ENCODE measurements at regions not wholly inside any gene's neighbourhood (a gene's known extent, or its start where the extent isn't known, plus 50 kb on each side); places are given as distances from the start of the nearest gene placed in this dataset.

GRCh38 chr11:116314006-116314405, 458.8 kb downstream of the BUD13 start:
- H3K36me3 Mint-ChIP-seq (ENCODE audit: low read depth) = no peaks in the 10 kb centered on the region
- H3K27me3 Mint-ChIP-seq (ENCODE audit: low read depth) = peaks cover 14% of the 10 kb centered on the region
- no peaks in the 10 kb centered on the region for H3K4me1 Mint-ChIP-seq (ENCODE audit: low read depth)
- no peaks in the 10 kb centered on the region for H3K9me3 Mint-ChIP-seq
- H3K27ac Mint-ChIP-seq = no peak overlapping the region
- H3K4me3 Mint-ChIP-seq = no peak overlapping the region

GRCh38 chr11:116312570-116313391, 460.0 kb downstream of the BUD13 start:
- Mint-ChIP-seq H3K27me3 (ENCODE audit: low read depth) (peaks cover 14% of the 10 kb centered on the region), H3K36me3 (ENCODE audit: low read depth) (no peaks in the 10 kb centered on the region), H3K4me3 (no peak overlapping the region), H3K4me1 (ENCODE audit: low read depth) (no peaks in the 10 kb centered on the region), H3K27ac (no peak overlapping the region), H3K9me3 (no peaks in the 10 kb centered on the region)

GRCh38 chr11:116311206-116311605, 461.6 kb downstream of the BUD13 start:
- Mint-ChIP-seq H3K4me3 (no peak overlapping the region), H3K4me1 (ENCODE audit: low read depth) (no peaks in the 10 kb centered on the region), H3K36me3 (ENCODE audit: low read depth) (no peaks in the 10 kb centered on the region), H3K9me3 (no peaks in the 10 kb centered on the region), H3K27me3 (ENCODE audit: low read depth) (peaks cover 12% of the 10 kb centered on the region), H3K27ac (no peak overlapping the region)

GRCh38 chr11:116310698-116311097, 462.1 kb downstream of the BUD13 start:
- no peak overlapping the region for H3K27ac Mint-ChIP-seq
- no peaks in the 10 kb centered on the region for H3K9me3 Mint-ChIP-seq
- H3K4me3 Mint-ChIP-seq = no peak overlapping the region
- H3K4me1 Mint-ChIP-seq (ENCODE audit: low read depth) = no peaks in the 10 kb centered on the region
- H3K36me3 Mint-ChIP-seq (ENCODE audit: low read depth) = no peaks in the 10 kb centered on the region
- peaks cover 12% of the 10 kb centered on the region for H3K27me3 Mint-ChIP-seq (ENCODE audit: low read depth)

GRCh38 chr11:116310226-116310625, 462.6 kb downstream of the BUD13 start:
- Mint-ChIP-seq H3K36me3 (ENCODE audit: low read depth) (no peaks in the 10 kb centered on the region), H3K4me1 (ENCODE audit: low read depth) (no peaks in the 10 kb centered on the region), H3K27ac (no peak overlapping the region), H3K27me3 (ENCODE audit: low read depth) (peaks cover 12% of the 10 kb centered on the region), H3K4me3 (no peak overlapping the region), H3K9me3 (no peaks in the 10 kb centered on the region)

- peaks cover 12% of the 10 kb centered on the region for H3K27me3 Mint-ChIP-seq (ENCODE audit: low read depth)
Measured at GRCh38 chr11:116309446-116309845, 463.3 kb downstream of the BUD13 start.

GRCh38 chr11:116302756-116303155, 470.0 kb downstream of the BUD13 start:
- Mint-ChIP-seq H3K9me3 (no peaks in the 10 kb centered on the region), H3K4me3 (no peak overlapping the region), H3K4me1 (ENCODE audit: low read depth) (no peaks in the 10 kb centered on the region), H3K27ac (no peak overlapping the region), H3K27me3 (ENCODE audit: low read depth) (no peaks in the 10 kb centered on the region), H3K36me3 (ENCODE audit: low read depth) (no peaks in the 10 kb centered on the region)

More at GRCh38 chr11:116309446-116309845, 463.3 kb downstream of the BUD13 start:
- no peak overlapping the region for H3K4me3 Mint-ChIP-seq
- H3K27ac Mint-ChIP-seq = no peak overlapping the region
- no peaks in the 10 kb centered on the region for H3K4me1 Mint-ChIP-seq (ENCODE audit: low read depth)
- no peaks in the 10 kb centered on the region for H3K9me3 Mint-ChIP-seq
- H3K36me3 Mint-ChIP-seq (ENCODE audit: low read depth) = no peaks in the 10 kb centered on the region

- no peaks in the 10 kb centered on the region for H3K36me3 Mint-ChIP-seq (ENCODE audit: low read depth)
- H3K27ac Mint-ChIP-seq = no peak overlapping the region
- no peaks in the 10 kb centered on the region for H3K4me1 Mint-ChIP-seq (ENCODE audit: low read depth)
- H3K9me3 Mint-ChIP-seq = no peaks in the 10 kb centered on the region
- H3K4me3 Mint-ChIP-seq = no peak overlapping the region
- H3K27me3 Mint-ChIP-seq (ENCODE audit: low read depth) = no peaks in the 10 kb centered on the region
Measured at GRCh38 chr11:116301141-116301540, 471.6 kb downstream of the BUD13 start.

GRCh38 chr11:116300232-116300631, 472.6 kb downstream of the BUD13 start:
- H3K27me3 Mint-ChIP-seq (ENCODE audit: low read depth) = no peaks in the 10 kb centered on the region
- H3K4me1 Mint-ChIP-seq (ENCODE audit: low read depth) = no peaks in the 10 kb centered on the region
- no peak overlapping the region for H3K27ac Mint-ChIP-seq
- no peaks in the 10 kb centered on the region for H3K36me3 Mint-ChIP-seq (ENCODE audit: low read depth)
- H3K9me3 Mint-ChIP-seq = no peaks in the 10 kb centered on the region
- H3K4me3 Mint-ChIP-seq = no peak overlapping the region

GRCh38 chr11:116294630-116295029, 478.2 kb downstream of the BUD13 start:
- Mint-ChIP-seq H3K27me3 (ENCODE audit: low read depth) (no peaks in the 10 kb centered on the region), H3K4me1 (ENCODE audit: low read depth) (no peaks in the 10 kb centered on the region), H3K9me3 (no peaks in the 10 kb centered on the region), H3K4me3 (no peak overlapping the region), H3K27ac (no peak overlapping the region), H3K36me3 (ENCODE audit: low read depth) (no peaks in the 10 kb centered on the region)

GRCh38 chr11:116287866-116288265, 484.9 kb downstream of the BUD13 start:
- Mint-ChIP-seq H3K4me3 (no peak overlapping the region), H3K27me3 (ENCODE audit: low read depth) (no peaks in the 10 kb centered on the region), H3K36me3 (ENCODE audit: low read depth) (no peaks in the 10 kb centered on the region), H3K9me3 (no peaks in the 10 kb centered on the region), H3K27ac (no peak overlapping the region), H3K4me1 (ENCODE audit: low read depth) (no peaks in the 10 kb centered on the region)

- Mint-ChIP-seq H3K9me3 (no peaks in the 10 kb centered on the region), H3K4me3 (no peak overlapping the region), H3K27ac (no peak overlapping the region)
Measured at GRCh38 chr11:116285026-116285425, 487.8 kb downstream of the BUD13 start.

GRCh38 chr11:116283300-116283699, 489.5 kb downstream of the BUD13 start:
- Mint-ChIP-seq H3K4me3 (no peak overlapping the region), H3K9me3 (no peaks in the 10 kb centered on the region), H3K4me1 (ENCODE audit: low read depth) (no peaks in the 10 kb centered on the region)

More at GRCh38 chr11:116285026-116285425, 487.8 kb downstream of the BUD13 start:
- no peaks in the 10 kb centered on the region for H3K36me3 Mint-ChIP-seq (ENCODE audit: low read depth)
- no peaks in the 10 kb centered on the region for H3K27me3 Mint-ChIP-seq (ENCODE audit: low read depth)
- no peaks in the 10 kb centered on the region for H3K4me1 Mint-ChIP-seq (ENCODE audit: low read depth)

GRCh38 chr11:116282481-116282880, 490.3 kb downstream of the BUD13 start:
- H3K27me3 Mint-ChIP-seq (ENCODE audit: low read depth) = no peaks in the 10 kb centered on the region
- no peaks in the 10 kb centered on the region for H3K36me3 Mint-ChIP-seq (ENCODE audit: low read depth)
- no peak overlapping the region for H3K4me3 Mint-ChIP-seq
- H3K27ac Mint-ChIP-seq = no peak overlapping the region
- H3K9me3 Mint-ChIP-seq = no peaks in the 10 kb centered on the region
- no peaks in the 10 kb centered on the region for H3K4me1 Mint-ChIP-seq (ENCODE audit: low read depth)

More at GRCh38 chr11:116283300-116283699, 489.5 kb downstream of the BUD13 start:
- Mint-ChIP-seq H3K36me3 (ENCODE audit: low read depth) (no peaks in the 10 kb centered on the region), H3K27me3 (ENCODE audit: low read depth) (no peaks in the 10 kb centered on the region), H3K27ac (no peak overlapping the region)
